WTC11 (cell line): ENCODE measurements at regions not wholly inside any gene's neighbourhood (a gene's known extent, or its start where the extent isn't known, plus 50 kb on each side); places are given as distances from the start of the nearest gene placed in this dataset.

Source experiments
- ATAC-seq: fragments of 200-7000 bp; cut with Tn5 transposase; 2 replicates; pipeline ENCODE4 v1.10.0; 2021; ENCODE audit warnings: mild to moderate bottlenecking, moderate library complexity
- CTCF ChIA-PET: fragments of 300-600 bp; sonication (Branson Sonifier 250); formaldehyde crosslinking; loops from one replicate; lab custom pipeline; 2021; ENCODE audit warnings: antibody characterized with exemption; lab: Charles Lee
- POLR2A ChIA-PET: fragments of 350-600 bp; sonication (Branson Sonifier 250); formaldehyde crosslinking; loops from one replicate; lab custom pipeline; 2021; ENCODE audit warnings: antibody characterized with exemption; lab: Charles Lee
- DNase-seq: peaks from one replicate; pipeline ENCODE4 v3.0.0; 2021; ENCODE audit warnings: low spot score
- H3K27ac Mint-ChIP-seq: 2 replicates; pipeline ENCODE4 v1.8.0; 2021; ENCODE audit warnings: mixed read lengths
- H3K27me3 Mint-ChIP-seq: 2 replicates; pipeline ENCODE4 v1.8.0; 2021; ENCODE audit warnings: low read depth, mild to moderate bottlenecking, moderate library complexity, mixed read lengths
- H3K36me3 Mint-ChIP-seq: 2 replicates; pipeline ENCODE4 v1.8.0; 2021; ENCODE audit warnings: mixed read lengths
- H3K4me1 Mint-ChIP-seq: 2 replicates; pipeline ENCODE4 v1.8.0; 2022; ENCODE audit warnings: mixed read lengths
- H3K4me3 Mint-ChIP-seq: 2 replicates; pipeline ENCODE4 v1.8.0; 2021; ENCODE audit warnings: mild to moderate bottlenecking, moderate library complexity, mixed read lengths
- H3K9me3 Mint-ChIP-seq: 2 replicates; pipeline ENCODE4 v1.8.0; 2021; ENCODE audit warnings: mixed read lengths
- CREM ChIP-seq: sonication (generic); formaldehyde crosslinking; IDR thresholded peaks from 2 replicates; pipeline ENCODE4 v1.8.1; 2022; ENCODE audit warnings: mild to moderate bottlenecking, missing genetic modification reagents, moderate library complexity
- KAT7 ChIP-seq: sonication (generic); formaldehyde crosslinking; IDR thresholded peaks from 2 replicates; pipeline ENCODE4 v1.8.1; 2023; ENCODE audit warnings: missing genetic modification reagents, mild to moderate bottlenecking, borderline replicate concordance
- NFATC4 ChIP-seq: fragments of 250-450 bp; sonication (Bioruptor Pico); IDR thresholded peaks from 2 replicates; pipeline ENCODE4 v1.9.0; 2021; ENCODE audit warnings: mild to moderate bottlenecking
- PRRX2 ChIP-seq: fragments of 250-450 bp; sonication (Bioruptor Pico); IDR thresholded peaks from 2 replicates; pipeline ENCODE4 v1.8.0; 2021; ENCODE audit warnings: mild to moderate bottlenecking
- TP53 ChIP-seq: sonication (generic); formaldehyde crosslinking; IDR thresholded peaks from 2 replicates; pipeline ENCODE4 v1.8.1; 2023; ENCODE audit warnings: mild to moderate bottlenecking, missing genetic modification reagents
- ZNF121 ChIP-seq: sonication (generic); formaldehyde crosslinking; IDR thresholded peaks from 2 replicates; pipeline ENCODE4 v1.8.0; 2023; ENCODE audit warnings: missing genetic modification reagents
- ZNF263 ChIP-seq: sonication (generic); formaldehyde crosslinking; IDR thresholded peaks from 2 replicates; pipeline ENCODE4 v1.8.1; 2022; ENCODE audit warnings: low read depth, mild to moderate bottlenecking, moderate library complexity, missing genetic modification reagents
- TF ChIP-seq, protein P1 (sequence below): sonication (generic); formaldehyde crosslinking; IDR thresholded peaks from 2 replicates; pipeline ENCODE4 v1.8.0; 2022; ENCODE audit warnings: mild to moderate bottlenecking, missing genetic modification reagents
- TF ChIP-seq, protein P2 (sequence below): sonication (generic); formaldehyde crosslinking; IDR thresholded peaks from 2 replicates; pipeline ENCODE4 v1.8.0; 2022; ENCODE audit warnings: mild to moderate bottlenecking, missing genetic modification reagents
- TF ChIP-seq, protein P3 (sequence below): sonication (generic); formaldehyde crosslinking; IDR thresholded peaks from 2 replicates; pipeline ENCODE4 v1.8.1; 2022; ENCODE audit warnings: missing genetic modification reagents, borderline replicate concordance
- TF ChIP-seq, protein P4 (sequence below): sonication (generic); formaldehyde crosslinking; IDR thresholded peaks from 2 replicates; pipeline ENCODE4 v1.8.0; 2022; ENCODE audit warnings: mild to moderate bottlenecking, missing genetic modification reagents
- TF ChIP-seq, protein P5 (sequence below): fragments of 250-450 bp; sonication (Bioruptor Pico); IDR thresholded peaks from 2 replicates; pipeline ENCODE4 v1.8.0; 2021; ENCODE audit warnings: mild to moderate bottlenecking
- TF ChIP-seq, protein P6 (sequence below): fragments of 250-450 bp; sonication (Bioruptor Pico); IDR thresholded peaks from 2 replicates; pipeline ENCODE4 v1.9.0; 2021; ENCODE audit warnings: moderate library complexity, mild to moderate bottlenecking, inconsistent platforms, borderline replicate concordance
- TF ChIP-seq, protein P7 (sequence below): fragments of 250-450 bp; sonication (Bioruptor Pico); IDR thresholded peaks from 2 replicates; pipeline ENCODE4 v1.9.0; 2021; ENCODE audit warnings: mild to moderate bottlenecking, borderline replicate concordance

DNA sequence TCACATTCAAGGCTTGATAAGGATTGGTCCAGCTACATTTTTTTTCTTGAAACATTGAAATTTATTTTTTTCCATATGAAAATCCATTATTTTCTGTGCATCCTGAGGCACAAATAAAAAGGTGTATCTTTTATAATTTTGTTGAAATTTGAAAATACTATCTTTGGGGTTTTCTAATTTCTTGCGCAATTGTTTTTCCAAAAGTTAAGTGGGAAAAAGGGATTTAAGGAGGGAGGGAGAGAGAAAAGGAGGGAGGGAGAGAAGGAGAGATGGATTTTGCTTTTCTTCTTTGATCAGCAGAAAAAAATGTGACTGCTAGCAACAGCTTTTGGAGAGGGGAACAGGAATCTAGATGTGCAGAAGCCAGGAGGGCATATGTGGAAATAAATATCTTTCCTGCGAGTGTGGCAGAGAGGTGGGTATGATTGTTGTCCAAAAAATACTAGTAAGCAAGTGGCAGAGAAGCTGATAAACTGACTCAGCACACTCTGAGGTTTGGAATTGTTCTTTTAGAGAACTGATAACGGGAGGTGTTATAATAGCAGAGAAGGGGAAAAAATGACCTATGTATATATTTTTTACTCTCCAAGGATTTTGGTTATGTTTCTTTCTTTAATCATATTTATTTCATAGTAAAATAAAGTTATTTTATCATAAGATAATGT, 61.2 kb upstream of the EDNRB start (continued):
- TF ChIP-seq, protein P1, sequence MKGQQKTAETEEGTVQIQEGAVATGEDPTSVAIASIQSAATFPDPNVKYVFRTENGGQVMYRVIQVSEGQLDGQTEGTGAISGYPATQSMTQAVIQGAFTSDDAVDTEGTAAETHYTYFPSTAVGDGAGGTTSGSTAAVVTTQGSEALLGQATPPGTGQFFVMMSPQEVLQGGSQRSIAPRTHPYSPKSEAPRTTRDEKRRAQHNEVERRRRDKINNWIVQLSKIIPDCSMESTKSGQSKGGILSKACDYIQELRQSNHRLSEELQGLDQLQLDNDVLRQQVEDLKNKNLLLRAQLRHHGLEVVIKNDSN (CRISPR knock-in tag), result no peak
- TF ChIP-seq, protein P2, sequence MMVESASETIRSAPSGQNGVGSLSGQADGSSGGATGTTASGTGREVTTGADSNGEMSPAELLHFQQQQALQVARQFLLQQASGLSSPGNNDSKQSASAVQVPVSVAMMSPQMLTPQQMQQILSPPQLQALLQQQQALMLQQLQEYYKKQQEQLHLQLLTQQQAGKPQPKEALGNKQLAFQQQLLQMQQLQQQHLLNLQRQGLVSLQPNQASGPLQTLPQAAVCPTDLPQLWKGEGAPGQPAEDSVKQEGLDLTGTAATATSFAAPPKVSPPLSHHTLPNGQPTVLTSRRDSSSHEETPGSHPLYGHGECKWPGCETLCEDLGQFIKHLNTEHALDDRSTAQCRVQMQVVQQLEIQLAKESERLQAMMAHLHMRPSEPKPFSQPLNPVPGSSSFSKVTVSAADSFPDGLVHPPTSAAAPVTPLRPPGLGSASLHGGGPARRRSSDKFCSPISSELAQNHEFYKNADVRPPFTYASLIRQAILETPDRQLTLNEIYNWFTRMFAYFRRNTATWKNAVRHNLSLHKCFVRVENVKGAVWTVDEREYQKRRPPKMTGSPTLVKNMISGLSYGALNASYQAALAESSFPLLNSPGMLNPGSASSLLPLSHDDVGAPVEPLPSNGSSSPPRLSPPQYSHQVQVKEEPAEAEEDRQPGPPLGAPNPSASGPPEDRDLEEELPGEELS (CRISPR knock-in tag), result no peak
- TF ChIP-seq, protein P3, sequence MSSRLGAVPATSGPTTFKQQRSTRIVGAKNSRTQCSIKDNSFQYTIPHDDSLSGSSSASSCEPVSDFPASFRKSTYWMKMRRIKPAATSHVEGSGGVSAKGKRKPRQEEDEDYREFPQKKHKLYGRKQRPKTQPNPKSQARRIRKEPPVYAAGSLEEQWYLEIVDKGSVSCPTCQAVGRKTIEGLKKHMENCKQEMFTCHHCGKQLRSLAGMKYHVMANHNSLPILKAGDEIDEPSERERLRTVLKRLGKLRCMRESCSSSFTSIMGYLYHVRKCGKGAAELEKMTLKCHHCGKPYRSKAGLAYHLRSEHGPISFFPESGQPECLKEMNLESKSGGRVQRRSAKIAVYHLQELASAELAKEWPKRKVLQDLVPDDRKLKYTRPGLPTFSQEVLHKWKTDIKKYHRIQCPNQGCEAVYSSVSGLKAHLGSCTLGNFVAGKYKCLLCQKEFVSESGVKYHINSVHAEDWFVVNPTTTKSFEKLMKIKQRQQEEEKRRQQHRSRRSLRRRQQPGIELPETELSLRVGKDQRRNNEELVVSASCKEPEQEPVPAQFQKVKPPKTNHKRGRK (CRISPR knock-in tag), result no peak
- TF ChIP-seq, protein P4, sequence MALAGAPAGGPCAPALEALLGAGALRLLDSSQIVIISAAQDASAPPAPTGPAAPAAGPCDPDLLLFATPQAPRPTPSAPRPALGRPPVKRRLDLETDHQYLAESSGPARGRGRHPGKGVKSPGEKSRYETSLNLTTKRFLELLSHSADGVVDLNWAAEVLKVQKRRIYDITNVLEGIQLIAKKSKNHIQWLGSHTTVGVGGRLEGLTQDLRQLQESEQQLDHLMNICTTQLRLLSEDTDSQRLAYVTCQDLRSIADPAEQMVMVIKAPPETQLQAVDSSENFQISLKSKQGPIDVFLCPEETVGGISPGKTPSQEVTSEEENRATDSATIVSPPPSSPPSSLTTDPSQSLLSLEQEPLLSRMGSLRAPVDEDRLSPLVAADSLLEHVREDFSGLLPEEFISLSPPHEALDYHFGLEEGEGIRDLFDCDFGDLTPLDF, result no peak
- TF ChIP-seq CREM (no peak), TP53 (CRISPR knock-in tag) (no peak)
- TF ChIP-seq, protein P5, sequence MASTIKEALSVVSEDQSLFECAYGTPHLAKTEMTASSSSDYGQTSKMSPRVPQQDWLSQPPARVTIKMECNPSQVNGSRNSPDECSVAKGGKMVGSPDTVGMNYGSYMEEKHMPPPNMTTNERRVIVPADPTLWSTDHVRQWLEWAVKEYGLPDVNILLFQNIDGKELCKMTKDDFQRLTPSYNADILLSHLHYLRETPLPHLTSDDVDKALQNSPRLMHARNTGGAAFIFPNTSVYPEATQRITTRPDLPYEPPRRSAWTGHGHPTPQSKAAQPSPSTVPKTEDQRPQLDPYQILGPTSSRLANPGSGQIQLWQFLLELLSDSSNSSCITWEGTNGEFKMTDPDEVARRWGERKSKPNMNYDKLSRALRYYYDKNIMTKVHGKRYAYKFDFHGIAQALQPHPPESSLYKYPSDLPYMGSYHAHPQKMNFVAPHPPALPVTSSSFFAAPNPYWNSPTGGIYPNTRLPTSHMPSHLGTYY (CRISPR knock-in tag), result no peak

DNA sequence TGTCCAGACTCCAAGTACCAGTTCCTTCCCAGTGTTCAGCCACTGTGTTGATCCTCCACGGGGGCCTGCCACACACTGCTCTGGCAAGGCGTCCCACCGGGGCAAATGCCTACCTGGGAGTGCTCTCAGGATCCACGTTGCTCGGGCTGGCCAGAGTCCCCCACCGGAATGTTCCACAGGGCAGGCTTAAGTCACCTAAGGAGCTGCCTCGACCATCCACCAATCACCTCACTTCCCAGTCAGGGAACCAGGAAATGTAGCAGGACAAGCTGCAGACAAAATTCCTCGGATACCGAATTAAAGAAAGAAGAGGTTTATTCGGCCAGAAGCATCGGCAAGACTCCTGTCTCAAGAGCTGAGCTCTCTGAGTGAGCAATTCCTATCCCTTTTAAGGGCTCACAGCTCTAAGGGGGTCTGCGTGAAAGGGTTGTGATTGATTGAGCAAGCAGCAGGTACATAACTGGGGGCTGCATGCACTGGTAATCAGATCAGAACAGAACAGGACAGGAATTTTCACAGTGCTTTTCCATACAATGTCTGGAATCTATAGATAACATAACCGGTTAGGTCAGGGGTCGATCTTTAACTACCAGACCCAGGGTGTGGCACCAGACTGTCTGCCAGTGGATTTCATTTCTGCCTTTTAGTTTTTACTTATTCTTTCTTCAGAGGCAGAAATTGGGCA, 56.9 kb upstream of the EDNRB start:
- TF ChIP-seq, protein P5 (CRISPR knock-in tag), result no peak
- TF ChIP-seq KAT7 (CRISPR knock-in tag) (no peak), NFATC4 (CRISPR knock-in tag) (no peak)
- POLR2A ChIA-PET, result no interaction called here

DNA sequence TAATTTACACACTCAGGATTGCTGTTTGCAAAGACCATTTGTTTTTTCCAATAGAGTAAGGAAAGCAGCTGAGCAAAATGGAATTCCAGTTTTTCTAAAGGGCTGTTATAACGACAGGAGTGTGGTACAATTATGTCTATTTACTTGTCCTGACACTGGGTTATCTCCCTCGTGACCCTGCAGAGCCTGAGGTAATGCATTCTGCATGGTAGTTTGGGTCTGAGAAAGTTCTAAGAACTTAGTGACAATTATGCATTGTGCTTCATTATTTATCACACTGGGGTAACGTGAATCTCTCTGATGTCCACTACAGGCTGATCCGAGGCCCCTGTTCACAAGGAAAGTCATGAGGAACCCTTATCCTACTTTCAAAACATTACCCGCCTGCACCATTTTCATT, 50.7 kb upstream of the EDNRB start:
- ATAC-seq (no peak), DNase-seq (no peak)
- peaks cover 38% of the 10 kb centered on the region for H3K9me3 Mint-ChIP-seq
- H3K27ac Mint-ChIP-seq, result no peak overlapping the region
- H3K4me3 Mint-ChIP-seq, result no peak overlapping the region
- no peaks in the 10 kb centered on the region for H3K27me3 Mint-ChIP-seq
- CTCF ChIA-PET, result no interaction called here
- H3K36me3 Mint-ChIP-seq, result peaks cover 18% of the 10 kb centered on the region
- H3K4me1 Mint-ChIP-seq, result no peaks in the 10 kb centered on the region
- POLR2A ChIA-PET, result no interaction called here
- TF ChIP-seq ZNF121 (no peak), PRRX2 (no peak), ZNF263 (no peak)
- TF ChIP-seq, protein P6, sequence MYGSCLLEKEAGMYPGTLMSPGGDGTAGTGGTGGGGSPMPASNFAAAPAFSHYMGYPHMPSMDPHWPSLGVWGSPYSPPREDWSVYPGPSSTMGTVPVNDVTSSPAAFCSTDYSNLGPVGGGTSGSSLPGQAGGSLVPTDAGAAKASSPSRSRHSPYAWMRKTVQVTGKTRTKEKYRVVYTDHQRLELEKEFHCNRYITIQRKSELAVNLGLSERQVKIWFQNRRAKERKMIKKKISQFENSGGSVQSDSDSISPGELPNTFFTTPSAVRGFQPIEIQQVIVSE (CRISPR knock-in tag), result no peak
- TF ChIP-seq, protein P4, result no peak
- TF ChIP-seq, protein P1 (CRISPR knock-in tag), result no peak
- TF ChIP-seq, protein P7, sequence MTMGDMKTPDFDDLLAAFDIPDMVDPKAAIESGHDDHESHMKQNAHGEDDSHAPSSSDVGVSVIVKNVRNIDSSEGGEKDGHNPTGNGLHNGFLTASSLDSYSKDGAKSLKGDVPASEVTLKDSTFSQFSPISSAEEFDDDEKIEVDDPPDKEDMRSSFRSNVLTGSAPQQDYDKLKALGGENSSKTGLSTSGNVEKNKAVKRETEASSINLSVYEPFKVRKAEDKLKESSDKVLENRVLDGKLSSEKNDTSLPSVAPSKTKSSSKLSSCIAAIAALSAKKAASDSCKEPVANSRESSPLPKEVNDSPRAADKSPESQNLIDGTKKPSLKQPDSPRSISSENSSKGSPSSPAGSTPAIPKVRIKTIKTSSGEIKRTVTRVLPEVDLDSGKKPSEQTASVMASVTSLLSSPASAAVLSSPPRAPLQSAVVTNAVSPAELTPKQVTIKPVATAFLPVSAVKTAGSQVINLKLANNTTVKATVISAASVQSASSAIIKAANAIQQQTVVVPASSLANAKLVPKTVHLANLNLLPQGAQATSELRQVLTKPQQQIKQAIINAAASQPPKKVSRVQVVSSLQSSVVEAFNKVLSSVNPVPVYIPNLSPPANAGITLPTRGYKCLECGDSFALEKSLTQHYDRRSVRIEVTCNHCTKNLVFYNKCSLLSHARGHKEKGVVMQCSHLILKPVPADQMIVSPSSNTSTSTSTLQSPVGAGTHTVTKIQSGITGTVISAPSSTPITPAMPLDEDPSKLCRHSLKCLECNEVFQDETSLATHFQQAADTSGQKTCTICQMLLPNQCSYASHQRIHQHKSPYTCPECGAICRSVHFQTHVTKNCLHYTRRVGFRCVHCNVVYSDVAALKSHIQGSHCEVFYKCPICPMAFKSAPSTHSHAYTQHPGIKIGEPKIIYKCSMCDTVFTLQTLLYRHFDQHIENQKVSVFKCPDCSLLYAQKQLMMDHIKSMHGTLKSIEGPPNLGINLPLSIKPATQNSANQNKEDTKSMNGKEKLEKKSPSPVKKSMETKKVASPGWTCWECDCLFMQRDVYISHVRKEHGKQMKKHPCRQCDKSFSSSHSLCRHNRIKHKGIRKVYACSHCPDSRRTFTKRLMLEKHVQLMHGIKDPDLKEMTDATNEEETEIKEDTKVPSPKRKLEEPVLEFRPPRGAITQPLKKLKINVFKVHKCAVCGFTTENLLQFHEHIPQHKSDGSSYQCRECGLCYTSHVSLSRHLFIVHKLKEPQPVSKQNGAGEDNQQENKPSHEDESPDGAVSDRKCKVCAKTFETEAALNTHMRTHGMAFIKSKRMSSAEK (CRISPR knock-in tag), result no peak

More for the DNA sequence above, 56.9 kb upstream of the EDNRB start:
- no peak for ATAC-seq
- no peak overlapping the region for H3K4me3 Mint-ChIP-seq
- no peak overlapping the region for H3K27ac Mint-ChIP-seq
- H3K27me3 Mint-ChIP-seq, result peaks cover 3% of the 10 kb centered on the region
- H3K4me1 Mint-ChIP-seq, result peaks cover 7% of the 10 kb centered on the region
- no peak for DNase-seq
- H3K9me3 Mint-ChIP-seq, result peaks cover 45% of the 10 kb centered on the region
- H3K36me3 Mint-ChIP-seq, result peaks cover 37% of the 10 kb centered on the region
- CTCF ChIA-PET, result no interaction called here
